ENCODE measurements at regions not wholly inside any gene's neighbourhood (a gene's known extent, or its start where the extent isn't known, plus 50 kb on each side); places are given as distances from the start of the nearest gene placed in this dataset.

DNA sequence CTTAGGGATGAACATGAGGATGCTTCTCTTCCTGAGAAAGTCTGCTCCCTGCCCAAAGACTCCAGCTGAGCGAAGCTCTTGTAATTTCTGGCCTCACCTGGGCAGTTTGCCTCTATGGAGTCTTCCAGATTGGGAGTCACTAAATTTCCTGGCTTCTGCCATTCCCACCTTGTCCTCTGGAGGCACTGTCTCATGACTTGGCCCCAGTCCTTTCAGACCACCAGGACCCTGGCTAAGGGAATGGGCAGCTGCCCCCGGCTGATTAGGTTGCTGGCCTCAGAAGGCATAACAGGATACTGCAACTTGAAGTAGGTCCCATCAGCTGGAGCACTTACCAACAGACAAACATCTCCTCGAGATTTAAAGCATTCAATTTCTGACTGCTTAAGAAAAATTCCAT lies 128.1 kb upstream of the SPON1 start:
- TF ChIP-seq EZH2 (IDR thresholded peaks at IDR 0.05; ENCODE audit: low read length, unreplicated experiment): no peak
- TF ChIP-seq, protein P1, sequence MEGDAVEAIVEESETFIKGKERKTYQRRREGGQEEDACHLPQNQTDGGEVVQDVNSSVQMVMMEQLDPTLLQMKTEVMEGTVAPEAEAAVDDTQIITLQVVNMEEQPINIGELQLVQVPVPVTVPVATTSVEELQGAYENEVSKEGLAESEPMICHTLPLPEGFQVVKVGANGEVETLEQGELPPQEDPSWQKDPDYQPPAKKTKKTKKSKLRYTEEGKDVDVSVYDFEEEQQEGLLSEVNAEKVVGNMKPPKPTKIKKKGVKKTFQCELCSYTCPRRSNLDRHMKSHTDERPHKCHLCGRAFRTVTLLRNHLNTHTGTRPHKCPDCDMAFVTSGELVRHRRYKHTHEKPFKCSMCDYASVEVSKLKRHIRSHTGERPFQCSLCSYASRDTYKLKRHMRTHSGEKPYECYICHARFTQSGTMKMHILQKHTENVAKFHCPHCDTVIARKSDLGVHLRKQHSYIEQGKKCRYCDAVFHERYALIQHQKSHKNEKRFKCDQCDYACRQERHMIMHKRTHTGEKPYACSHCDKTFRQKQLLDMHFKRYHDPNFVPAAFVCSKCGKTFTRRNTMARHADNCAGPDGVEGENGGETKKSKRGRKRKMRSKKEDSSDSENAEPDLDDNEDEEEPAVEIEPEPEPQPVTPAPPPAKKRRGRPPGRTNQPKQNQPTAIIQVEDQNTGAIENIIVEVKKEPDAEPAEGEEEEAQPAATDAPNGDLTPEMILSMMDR (conservative IDR thresholded peaks at IDR 0.05; ENCODE audit: low read depth, low read length): peak; percentile 58

Data from PC-3 (cell line).